GM23338 (cell line): ENCODE measurements at regions not wholly inside any gene's neighbourhood (a gene's known extent, or its start where the extent isn't known, plus 50 kb on each side); places are given as distances from the start of the nearest gene placed in this dataset.

ENCODE experiments used
- ATAC-seq: fragments of 200-7000 bp; cut with Tn5 transposase; 3 replicates; pipeline ENCODE4 v1.9.1; 2020
- DNase-seq: peaks from one replicate; pipeline ENCODE4 v3.0.0-alpha.2; 2015; ENCODE audit warnings: low spot score
- H2AFZ ChIP-seq: fragments of 200-600 bp; sonication (generic); 2 replicates; pipeline ENCODE4 v1.8.0; 2016; ENCODE audit warnings: antibody characterized with exemption, mild to moderate bottlenecking, moderate library complexity
- H3F3A ChIP-seq: fragments of 200-600 bp; sonication (generic); replicated peaks from 2 replicates; pipeline ENCODE4 v1.8.0; 2017; ENCODE audit warnings: antibody characterized with exemption, mixed run types, low read depth
- H3K27ac ChIP-seq: fragments of 200-600 bp; sonication (generic); 2 replicates; pipeline ENCODE4 v1.6.1; 2016; ENCODE audit warnings: low read depth
- H3K27me3 ChIP-seq: fragments of 200-600 bp; sonication (generic); 2 replicates; pipeline ENCODE4 v1.8.0; 2016; ENCODE audit warnings: mild to moderate bottlenecking, mixed run types, moderate library complexity; ENCODE audit not compliant: insufficient read depth
- H3K36me3 ChIP-seq: fragments of 200-600 bp; sonication (generic); 2 replicates; pipeline ENCODE4 v1.8.0; 2016; ENCODE audit warnings: mild to moderate bottlenecking; ENCODE audit not compliant: insufficient read depth
- H3K4me1 ChIP-seq: fragments of 200-600 bp; sonication (generic); 2 replicates; pipeline ENCODE4 v1.8.0; 2016; ENCODE audit warnings: mild to moderate bottlenecking, moderate library complexity; ENCODE audit not compliant: insufficient read depth
- H3K4me2 ChIP-seq: fragments of 200-600 bp; sonication (generic); 2 replicates; pipeline ENCODE4 v1.7.1; 2017; ENCODE audit warnings: mixed run types
- H3K4me3 ChIP-seq: fragments of 200-600 bp; sonication (generic); 2 replicates; pipeline ENCODE4 v1.6.1; 2016; ENCODE audit warnings: mixed run types
- H3K79me2 ChIP-seq: fragments of 200-600 bp; sonication (generic); replicated peaks from 2 replicates; pipeline ENCODE4 v1.8.0; 2017; ENCODE audit warnings: mild to moderate bottlenecking; ENCODE audit not compliant: insufficient read depth
- H3K9me2 ChIP-seq: fragments of 200-600 bp; sonication (generic); 2 replicates; pipeline ENCODE4 v1.8.0; 2017; ENCODE audit not compliant: insufficient read depth
- H4K20me1 ChIP-seq: fragments of 200-600 bp; sonication (generic); replicated peaks from 2 replicates; pipeline ENCODE4 v1.8.0; 2017; ENCODE audit warnings: mild to moderate bottlenecking; ENCODE audit not compliant: insufficient read depth
- H3K27ac Mint-ChIP-seq: 2 replicates; pipeline ENCODE4 v1.8.0; 2020; ENCODE audit warnings: inconsistent platforms, mild to moderate bottlenecking, moderate library complexity, mixed read lengths
- H3K27me3 Mint-ChIP-seq: 3 replicates; pipeline ENCODE4 v1.8.0; 2022; ENCODE audit warnings: low read depth, mild to moderate bottlenecking, moderate library complexity, mixed read lengths, inconsistent platforms; ENCODE audit not compliant: insufficient read depth, poor library complexity
- H3K36me3 Mint-ChIP-seq: 3 replicates; pipeline ENCODE4 v1.8.0; 2021; ENCODE audit warnings: low read depth, mild to moderate bottlenecking, inconsistent platforms, moderate library complexity, mixed read lengths
- H3K4me1 Mint-ChIP-seq: 3 replicates; pipeline ENCODE4 v1.8.0; 2020; ENCODE audit warnings: mild to moderate bottlenecking, inconsistent platforms, mixed read lengths
- H3K4me3 Mint-ChIP-seq: 3 replicates; pipeline ENCODE4 v1.8.0; 2021; ENCODE audit warnings: moderate library complexity, mild to moderate bottlenecking, inconsistent platforms, mixed read lengths
- H3K9me3 Mint-ChIP-seq: 3 replicates; pipeline ENCODE4 v1.8.0; 2020; ENCODE audit warnings: moderate library complexity, mild to moderate bottlenecking, inconsistent platforms, mixed read lengths
- CREB1 ChIP-seq: fragments of 250-450 bp; sonication (Bioruptor Pico); IDR thresholded peaks from 2 replicates; pipeline ENCODE4 v1.5.0; 2020; ENCODE audit warnings: low read depth, mild to moderate bottlenecking, moderate library complexity
- CTCF ChIP-seq, 2 experiments: fragments of 200-600 bp in 1 of 2; sonication (generic) in 1 of 2; conservative IDR thresholded peaks; 2 replicates each; pipeline versions ENCODE4 v1.5.1 to v1.6.1; 2016 to 2017; ENCODE audit warnings: antibody characterized with exemption in 2 of 2, low read depth in 2 of 2, mild to moderate bottlenecking in 2 of 2, moderate library complexity in 1 of 2
- ETS1 ChIP-seq: IDR thresholded peaks from 2 replicates; pipeline ENCODE4 v1.6.1; 2016; ENCODE audit warnings: antibody characterized with exemption
- EZH2 ChIP-seq: fragments of 200-600 bp; sonication (generic); IDR thresholded peaks from one replicate; pipeline ENCODE4 v1.8.0; 2017; ENCODE audit warnings: antibody characterized with exemption, mild to moderate bottlenecking, low read depth; ENCODE audit not compliant: unreplicated experiment
- JUNB ChIP-seq: IDR thresholded peaks from one replicate; pipeline ENCODE4 v1.6.1; 2016; ENCODE audit warnings: antibody characterized with exemption; ENCODE audit not compliant: unreplicated experiment
- NANOG ChIP-seq: IDR thresholded peaks from 2 replicates; pipeline ENCODE4 v1.6.1; 2016; ENCODE audit warnings: antibody characterized with exemption, borderline replicate concordance
- POLR2AphosphoS5 ChIP-seq: IDR thresholded peaks from 2 replicates; pipeline ENCODE4 v1.6.1; 2016; ENCODE audit warnings: antibody characterized with exemption, low read depth
- REST ChIP-seq: IDR thresholded peaks from one replicate; pipeline ENCODE4 v1.6.1; 2018; ENCODE audit warnings: antibody characterized with exemption; ENCODE audit not compliant: unreplicated experiment
- STAT1 ChIP-seq: IDR thresholded peaks from one replicate; pipeline ENCODE4 v1.6.1; 2016; ENCODE audit warnings: antibody characterized with exemption; ENCODE audit not compliant: unreplicated experiment
- ZNF114 ChIP-seq: fragments of 250-450 bp; sonication (Bioruptor Pico); IDR thresholded peaks from 2 replicates; pipeline ENCODE4 v1.5.0; 2020; ENCODE audit warnings: mild to moderate bottlenecking, moderate library complexity
- ZNF331 ChIP-seq: fragments of 250-450 bp; sonication (Bioruptor Pico); IDR thresholded peaks from 2 replicates; pipeline ENCODE4 v1.5.0; 2020; ENCODE audit warnings: low read depth, mild to moderate bottlenecking, moderate library complexity

- TF ChIP-seq CTCF (conservative IDR thresholded peaks at IDR 0.05; ENCODE audit: low read depth in 2 of 2) (no peak), POLR2AphosphoS5 (no peak), STAT1 (no peak), JUNB (no peak), NANOG (no peak)
These were observed 529.1 kb downstream of the ZNF804A start (continued) for GRCh38 chr2:185127412-185127811.

- TF ChIP-seq EZH2 = no peak
- TF ChIP-seq CREB1 (CRISPR knock-in tag) = no peak
- no peak for TF ChIP-seq ETS1
- TF ChIP-seq ZNF114 = no peak
- no peak for TF ChIP-seq POLR2AphosphoS5
- no peak for TF ChIP-seq NANOG
- TF ChIP-seq REST = no peak
- TF ChIP-seq ZNF331 = no peak
- DNase-seq = no peak
- Histone ChIP-seq H3K79me2 (no peaks in the 10 kb centered on the region), H3K27me3 (no peaks in the 10 kb centered on the region), H3K4me3 (no peak overlapping the region), H2AFZ (no peak overlapping the region), H3K9me2 (no peaks in the 10 kb centered on the region), H3F3A (no peaks in the 10 kb centered on the region), H3K36me3 (no peaks in the 10 kb centered on the region), H3K4me2 (no peak overlapping the region), H3K4me1 (no peaks in the 10 kb centered on the region), H4K20me1 (no peaks in the 10 kb centered on the region), H3K27ac (no peak overlapping the region)
- Mint-ChIP-seq H3K4me3 (no peak overlapping the region), H3K9me3 (peaks cover 6% of the 10 kb centered on the region; the same call in 1 of the 3 replicates), H3K27ac (no peak overlapping the region), H3K4me1 (no peaks in the 10 kb centered on the region), H3K27me3 (peaks cover 2% of the 10 kb centered on the region), H3K36me3 (no peaks in the 10 kb centered on the region)
- no peak for ATAC-seq
These were observed 530.0 kb downstream of the ZNF804A start for GRCh38 chr2:185128346-185128745.
